H9 (cell line): ENCODE measurements at regions not wholly inside any gene's neighbourhood (a gene's known extent, or its start where the extent isn't known, plus 50 kb on each side); places are given as distances from the start of the nearest gene placed in this dataset.

Source experiments
- DNase-seq: peaks from one replicate; pipeline ENCODE4 v3.0.0-alpha.2; 2017
- H2AFZ ChIP-seq: one replicate; pipeline ENCODE4 v1.6.1; 2013; ENCODE audit warnings: mild to moderate bottlenecking, low read length, control low read depth, moderate library complexity
- H2AK5ac ChIP-seq: 2 replicates; pipeline ENCODE4 v1.6.1; 2013; ENCODE audit warnings: low read length, control low read depth, mixed read lengths; ENCODE audit not compliant: insufficient read length
- H2BK120ac ChIP-seq: one replicate; pipeline ENCODE4 v1.6.1; 2013; ENCODE audit warnings: low read depth, mild to moderate bottlenecking, low read length, control low read depth, inconsistent platforms; ENCODE audit not compliant: poor library complexity, severe bottlenecking
- H2BK12ac ChIP-seq: 2 replicates; pipeline ENCODE4 v1.6.1; 2013; ENCODE audit warnings: low read length, control low read depth, mixed read lengths, low read depth; ENCODE audit not compliant: insufficient read length
- H2BK15ac ChIP-seq: 2 replicates; pipeline ENCODE4 v1.6.1; 2013; ENCODE audit warnings: low read depth, low read length, control low read depth
- H2BK20ac ChIP-seq: one replicate; pipeline ENCODE4 v1.6.1; 2013; ENCODE audit warnings: low read depth, mild to moderate bottlenecking, low read length, control low read depth, inconsistent platforms; ENCODE audit not compliant: poor library complexity, severe bottlenecking
- H2BK5ac ChIP-seq: 2 replicates; pipeline ENCODE4 v1.6.1; 2013; ENCODE audit warnings: low read length, control low read depth, mixed read lengths; ENCODE audit not compliant: insufficient read length
- H3K14ac ChIP-seq: 2 replicates; pipeline ENCODE4 v1.6.1; 2013; ENCODE audit warnings: low read length, control low read depth; ENCODE audit not compliant: insufficient read depth
- H3K18ac ChIP-seq: 2 replicates; pipeline ENCODE4 v1.6.1; 2013; ENCODE audit warnings: low read depth, mild to moderate bottlenecking, mixed read lengths, low read length, control low read depth; ENCODE audit not compliant: insufficient read length
- H3K23ac ChIP-seq: 2 replicates; pipeline ENCODE4 v1.6.1; 2013; ENCODE audit warnings: low read length, control low read depth, mixed read lengths, low read depth; ENCODE audit not compliant: insufficient read length
- H3K23me2 ChIP-seq: 2 replicates; pipeline ENCODE4 v1.6.1; 2013; ENCODE audit warnings: low read depth, mild to moderate bottlenecking, mixed read lengths, low read length, control low read depth; ENCODE audit not compliant: insufficient read length, poor library complexity, severe bottlenecking
- H3K27ac ChIP-seq: 2 replicates; pipeline ENCODE4 v1.5.1; 2013; ENCODE audit warnings: low read length, control low read depth, mixed read lengths, low read depth; ENCODE audit not compliant: insufficient read length
- H3K27me3 ChIP-seq: 2 replicates; pipeline ENCODE4 v1.6.1; 2013; ENCODE audit warnings: low read length, control low read depth, inconsistent platforms; ENCODE audit not compliant: insufficient read depth
- H3K4ac ChIP-seq: 2 replicates; pipeline ENCODE4 v1.6.1; 2013; ENCODE audit warnings: low read depth, mild to moderate bottlenecking, control low read depth, inconsistent platforms, low read length, moderate library complexity
- H3K4me1 ChIP-seq: 2 replicates; pipeline ENCODE4 v1.6.1; 2013; ENCODE audit warnings: low read length, control low read depth, inconsistent platforms; ENCODE audit not compliant: insufficient read depth
- H3K4me2 ChIP-seq: 2 replicates; pipeline ENCODE4 v1.6.1; 2013; ENCODE audit warnings: low read length, control low read depth, mixed read lengths; ENCODE audit not compliant: insufficient read length, insufficient read depth
- H3K56ac ChIP-seq: 2 replicates; pipeline ENCODE4 v1.6.1; 2013; ENCODE audit warnings: low read depth, mild to moderate bottlenecking, mixed read lengths, low read length, control low read depth; ENCODE audit not compliant: insufficient read length
- H3K79me1 ChIP-seq: 2 replicates; pipeline ENCODE4 v1.6.1; 2013; ENCODE audit warnings: low read depth, mild to moderate bottlenecking, moderate library complexity, low read length, control low read depth, inconsistent platforms; ENCODE audit not compliant: insufficient read depth, poor library complexity, severe bottlenecking
- H3K79me2 ChIP-seq: 2 replicates; pipeline ENCODE4 v1.6.1; 2013; ENCODE audit warnings: low read length, control low read depth, inconsistent platforms; ENCODE audit not compliant: insufficient read depth
- H3K9ac ChIP-seq: 2 replicates; pipeline ENCODE4 v1.6.1; 2013; ENCODE audit warnings: low read length, control low read depth, mixed read lengths; ENCODE audit not compliant: insufficient read length; ENCODE audit errors: extremely low read depth
- H3K9me3 ChIP-seq: one replicate; pipeline ENCODE4 v1.6.1; 2013; ENCODE audit warnings: low read depth, low read length, inconsistent platforms; ENCODE audit not compliant: control insufficient read depth
- H3T11ph ChIP-seq: one replicate; pipeline ENCODE4 v1.6.1; 2013; ENCODE audit warnings: mild to moderate bottlenecking, low read length, control low read depth, inconsistent platforms
- H4K20me1 ChIP-seq: one replicate; pipeline ENCODE4 v1.6.1; 2013; ENCODE audit not compliant: control insufficient read depth, insufficient read length, insufficient read depth
- H4K5ac ChIP-seq: 2 replicates; pipeline ENCODE4 v1.6.1; 2013; ENCODE audit warnings: low read depth, mild to moderate bottlenecking, mixed read lengths, low read length, control low read depth; ENCODE audit not compliant: insufficient read length
- H4K8ac ChIP-seq: replicated peaks from 2 replicates; pipeline ENCODE4 v1.6.1; 2013; ENCODE audit warnings: low read length, control low read depth, mixed read lengths, low read depth; ENCODE audit not compliant: insufficient read length
- H4K91ac ChIP-seq: 2 replicates; pipeline ENCODE4 v1.6.1; 2013; ENCODE audit warnings: low read depth, mild to moderate bottlenecking, moderate library complexity, mixed read lengths, low read length, control low read depth; ENCODE audit not compliant: insufficient read length
- H3K27ac Mint-ChIP-seq, 3 experiments: 2 replicates in 2 of 3; 3 replicates in 1 of 3; pipeline ENCODE4 v1.8.0; 2020 to 2021; ENCODE audit warnings: mixed read lengths in 3 of 3, mild to moderate bottlenecking in 1 of 3, moderate library complexity in 1 of 3
- H3K27me3 Mint-ChIP-seq: 2 replicates; pipeline ENCODE4 v1.8.0; 2021; ENCODE audit warnings: low read depth, mild to moderate bottlenecking, moderate library complexity, mixed read lengths
- H3K36me3 Mint-ChIP-seq, 3 experiments: 2 replicates in 2 of 3; 3 replicates in 1 of 3; pipeline ENCODE4 v1.8.0; 2020 to 2021; ENCODE audit warnings: low read depth in 3 of 3, mixed read lengths in 3 of 3; ENCODE audit not compliant: insufficient read depth in 1 of 3
- H3K4me1 Mint-ChIP-seq, 2 experiments: 2 replicates each; pipeline ENCODE4 v1.8.0; 2020; ENCODE audit warnings: mixed read lengths in 2 of 2
- H3K4me3 Mint-ChIP-seq, 2 experiments: 2 replicates in 1 of 2; 3 replicates in 1 of 2; pipeline ENCODE4 v1.8.0; 2020 to 2021; ENCODE audit warnings: mild to moderate bottlenecking in 2 of 2, mixed read lengths in 2 of 2, moderate library complexity in 1 of 2
- H3K9me3 Mint-ChIP-seq, 2 experiments: 2 replicates in 1 of 2; 3 replicates in 1 of 2; pipeline ENCODE4 v1.8.0; 2020; ENCODE audit warnings: mild to moderate bottlenecking in 2 of 2, mixed read lengths in 2 of 2, moderate library complexity in 1 of 2
- WGBS: extraction: QIAGEN DNeasy Blood & Tissue Kit; methylation state at CpG from one replicate; pipeline ENCODE4 v1.1.7; 2013; ENCODE audit warnings: missing lambda C conversion rate, low lambda C conversion rate, mixed read lengths; ENCODE audit not compliant: insufficient read length; ENCODE audit errors: extremely low coverage; 5-methylcytosine and 5-hydroxymethylcytosine counted together
- TF ChIP-seq, protein P1 (sequence below): fragments of 200-600 bp; sonication (generic); conservative IDR thresholded peaks from 3 replicates; pipeline ENCODE4 v1.8.0; 2021; ENCODE audit warnings: antibody characterized with exemption, mild to moderate bottlenecking

DNA sequence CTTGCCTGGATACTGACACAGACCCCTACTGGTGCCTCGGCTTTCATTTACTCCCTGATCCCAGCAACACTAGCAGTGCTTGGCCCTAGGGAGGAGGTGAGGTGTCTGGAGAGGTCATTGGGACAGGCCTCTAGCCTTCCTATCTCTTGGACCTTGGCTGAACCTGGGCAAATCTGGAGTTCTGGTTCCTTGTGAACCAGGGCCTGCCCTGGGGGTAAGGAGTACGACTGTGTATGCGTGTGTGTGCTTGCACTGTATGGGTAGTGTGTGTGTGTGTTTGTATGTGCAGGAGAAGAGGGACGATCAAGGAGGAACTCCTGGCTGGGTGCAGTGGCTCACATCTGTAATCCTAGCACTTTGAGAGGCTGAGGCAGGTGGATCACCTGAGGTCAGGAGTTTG is 252.7 kb upstream of the CSF3R start:
- Mint-ChIP-seq H3K27me3 (peaks cover 2% of the 10 kb centered on the region), H3K4me1 (peaks cover 42 to 46% of the 10 kb centered on the region in 2 experiments), H3K27ac (no peak overlapping the region), H3K9me3 (no peaks in the 10 kb centered on the region; a peak in 1 of 5 replicates), H3K4me3 (no peak overlapping the region), H3K36me3 (no peaks in the 10 kb centered on the region; a peak in 1 of 7 replicates)
- Histone ChIP-seq H3K23ac (no peak overlapping the region), H3K56ac (no peak overlapping the region), H2AK5ac (no peak overlapping the region), H3K14ac (no peak overlapping the region), H4K91ac (no peak overlapping the region), H2BK120ac (no peak overlapping the region), H3K27me3 (no peaks in the 10 kb centered on the region), H4K20me1 (no peaks in the 10 kb centered on the region), H3K27ac (no peak overlapping the region), H3K79me1 (no peaks in the 10 kb centered on the region), H3K9me3 (no peaks in the 10 kb centered on the region), H4K8ac (no peak overlapping the region), H3K23me2 (no peaks in the 10 kb centered on the region), H2BK12ac (no peak overlapping the region), H2AFZ (no peak overlapping the region), H3K18ac (no peak overlapping the region), H3T11ph (no peak overlapping the region), H3K4me1 (peaks cover 2% of the 10 kb centered on the region; the same call in 1 of the 2 replicates), H3K79me2 (no peaks in the 10 kb centered on the region), H3K4ac (no peak overlapping the region), H2BK20ac (no peak overlapping the region), H2BK15ac (no peak overlapping the region), H2BK5ac (no peak overlapping the region), H4K5ac (no peak overlapping the region), H3K4me2 (no peak overlapping the region), H3K9ac (no peak overlapping the region)
- TF ChIP-seq, protein P1, sequence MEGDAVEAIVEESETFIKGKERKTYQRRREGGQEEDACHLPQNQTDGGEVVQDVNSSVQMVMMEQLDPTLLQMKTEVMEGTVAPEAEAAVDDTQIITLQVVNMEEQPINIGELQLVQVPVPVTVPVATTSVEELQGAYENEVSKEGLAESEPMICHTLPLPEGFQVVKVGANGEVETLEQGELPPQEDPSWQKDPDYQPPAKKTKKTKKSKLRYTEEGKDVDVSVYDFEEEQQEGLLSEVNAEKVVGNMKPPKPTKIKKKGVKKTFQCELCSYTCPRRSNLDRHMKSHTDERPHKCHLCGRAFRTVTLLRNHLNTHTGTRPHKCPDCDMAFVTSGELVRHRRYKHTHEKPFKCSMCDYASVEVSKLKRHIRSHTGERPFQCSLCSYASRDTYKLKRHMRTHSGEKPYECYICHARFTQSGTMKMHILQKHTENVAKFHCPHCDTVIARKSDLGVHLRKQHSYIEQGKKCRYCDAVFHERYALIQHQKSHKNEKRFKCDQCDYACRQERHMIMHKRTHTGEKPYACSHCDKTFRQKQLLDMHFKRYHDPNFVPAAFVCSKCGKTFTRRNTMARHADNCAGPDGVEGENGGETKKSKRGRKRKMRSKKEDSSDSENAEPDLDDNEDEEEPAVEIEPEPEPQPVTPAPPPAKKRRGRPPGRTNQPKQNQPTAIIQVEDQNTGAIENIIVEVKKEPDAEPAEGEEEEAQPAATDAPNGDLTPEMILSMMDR = no peak
- no peak for DNase-seq
- WGBS = no CpG with 5 or more reads among the region's 4 CpGs
